Right lobe of liver (tissue), 6 donors: ENCODE measurements at regions not wholly inside any gene's neighbourhood (a gene's known extent, or its start where the extent isn't known, plus 50 kb on each side); places are given as distances from the start of the nearest gene placed in this dataset.
"Not testable (repeated sequence)": the region's sequence is repeated elsewhere in the genome, so short reads cannot be mapped to it uniquely, and the experiment has no call there.

Source experiments
- ATAC-seq, 4 donors: fragments of 200-7000 bp; cut with Tn5 transposase; one replicate each; pipeline ENCODE4 v1.9.1; 2020; ENCODE audit warnings: mild to moderate bottlenecking in 4 of 4, moderate library complexity in 4 of 4
- DNase-seq, 3 donors: peaks; one replicate each; pipeline ENCODE4 v3.0.0-alpha.2; 2020
- H3K27ac ChIP-seq, 3 donors: fragments of 200-600 bp; one replicate each; pipeline ENCODE4 v1.8.0; 2022
- H3K27me3 ChIP-seq, 2 donors: fragments of 200-600 bp; one replicate each; pipeline ENCODE4 v1.8.0; 2022
- H3K36me3 ChIP-seq, 4 donors: fragments of 200-600 bp; sonication (generic) in 1 of 4; one replicate each; pipeline versions ENCODE4 v1.5.1 to v1.8.0; 2017 to 2022; ENCODE audit warnings: control low read depth in 1 of 4
- H3K4me1 ChIP-seq, 4 donors: fragments of 200-600 bp; sonication (generic) in 1 of 4; one replicate each; pipeline versions ENCODE4 v1.5.1 to v1.8.0; 2017 to 2022; ENCODE audit warnings: control low read depth in 1 of 4
- H3K4me3 ChIP-seq, 3 donors: fragments of 200-600 bp; one replicate each; pipeline ENCODE4 v1.8.0; 2022
- H3K9me3 ChIP-seq, 4 donors: fragments of 200-600 bp; sonication (generic) in 1 of 4; one replicate each; pipeline versions ENCODE4 v1.5.1 to v1.8.0; 2017 to 2022; ENCODE audit warnings: control low read depth in 1 of 4
- POLR2A ChIP-seq: fragments of 450-650 bp; IDR thresholded peaks from one replicate; pipeline ENCODE4 v1.6.1; 2017; ENCODE audit warnings: antibody characterized with exemption, mild to moderate bottlenecking
- WGBS: methylation state at CpG from one replicate; pipeline ENCODE4 v1.1.6; 2018; ENCODE audit warnings: low coverage, low lambda C conversion rate; ENCODE audit not compliant: insufficient coverage; ENCODE audit errors: missing lambda C conversion rate; 5-methylcytosine and 5-hydroxymethylcytosine counted together
- intact Hi-C, 2 donors: fragments of 100-400 bp; cut with DNase I; formaldehyde crosslinking; loops; one replicate each; pipeline versions ENCODE4 v1.11.2 to v1.14.1; 2022
- TF ChIP-seq, protein P1 (sequence below), 4 donors: fragments of 200-600 bp in 3 of 4; fragments of 450-650 bp in 1 of 4; IDR thresholded peaks; one replicate each; pipeline versions ENCODE4 v1.5.1 to v1.8.0; 2016 to 2022; ENCODE audit warnings: antibody characterized with exemption in 4 of 4, mild to moderate bottlenecking in 2 of 4
- donor health status: DM: no; HTN: yes; CAD: no.
- donor health status: DM: no; HTN: no; CAD: no.
- donor health status: DM: no; HTN: no; CAD: no.
- donor health status: DM: no; HTN: yes; CAD: no.
- donor health status: DM: no; HTN: yes; CAD: no.

GRCh38 chr6:74899416-74899815 is 306.4 kb downstream of the COL12A1 start:
- H3K36me3 ChIP-seq = no peaks in the 10 kb centered on the region
- TF ChIP-seq POLR2A = no peak
- TF ChIP-seq, protein P1, sequence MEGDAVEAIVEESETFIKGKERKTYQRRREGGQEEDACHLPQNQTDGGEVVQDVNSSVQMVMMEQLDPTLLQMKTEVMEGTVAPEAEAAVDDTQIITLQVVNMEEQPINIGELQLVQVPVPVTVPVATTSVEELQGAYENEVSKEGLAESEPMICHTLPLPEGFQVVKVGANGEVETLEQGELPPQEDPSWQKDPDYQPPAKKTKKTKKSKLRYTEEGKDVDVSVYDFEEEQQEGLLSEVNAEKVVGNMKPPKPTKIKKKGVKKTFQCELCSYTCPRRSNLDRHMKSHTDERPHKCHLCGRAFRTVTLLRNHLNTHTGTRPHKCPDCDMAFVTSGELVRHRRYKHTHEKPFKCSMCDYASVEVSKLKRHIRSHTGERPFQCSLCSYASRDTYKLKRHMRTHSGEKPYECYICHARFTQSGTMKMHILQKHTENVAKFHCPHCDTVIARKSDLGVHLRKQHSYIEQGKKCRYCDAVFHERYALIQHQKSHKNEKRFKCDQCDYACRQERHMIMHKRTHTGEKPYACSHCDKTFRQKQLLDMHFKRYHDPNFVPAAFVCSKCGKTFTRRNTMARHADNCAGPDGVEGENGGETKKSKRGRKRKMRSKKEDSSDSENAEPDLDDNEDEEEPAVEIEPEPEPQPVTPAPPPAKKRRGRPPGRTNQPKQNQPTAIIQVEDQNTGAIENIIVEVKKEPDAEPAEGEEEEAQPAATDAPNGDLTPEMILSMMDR (IDR thresholded peaks at IDR 0.05) = no peak
- H3K4me3 ChIP-seq = no peak overlapping the region
- H3K27ac ChIP-seq = no peak overlapping the region
- DNase-seq (no peak), ATAC-seq (no peak)
- no peaks in the 10 kb centered on the region for H3K9me3 ChIP-seq
- WGBS = 30% methylated on average over 4 of the region's 4 CpGs
- intact Hi-C loops = no loop called here
- no peaks in the 10 kb centered on the region for H3K27me3 ChIP-seq
- no peaks in the 10 kb centered on the region for H3K4me1 ChIP-seq

GRCh38 chr6:74892091-74892490 is 313.8 kb downstream of the COL12A1 start:
- Histone ChIP-seq H3K4me3 (no peak overlapping the region), H3K36me3 (no peaks in the 10 kb centered on the region), H3K4me1 (no peaks in the 10 kb centered on the region), H3K27me3 (no peaks in the 10 kb centered on the region), H3K27ac (no peak overlapping the region), H3K9me3 (no peaks in the 10 kb centered on the region)
- TF ChIP-seq, protein P1 (IDR thresholded peaks at IDR 0.05) = no peak
- DNase-seq (no peak), ATAC-seq (no peak)
- intact Hi-C loops = no loop called here
- WGBS = 32% methylated on average over 5 of the region's 5 CpGs

GRCh38 chr6:74891349-74891831 is 314.5 kb downstream of the COL12A1 start:
- Histone ChIP-seq H3K27ac (no peak overlapping the region), H3K27me3 (no peaks in the 10 kb centered on the region), H3K36me3 (no peaks in the 10 kb centered on the region), H3K4me3 (no peak overlapping the region), H3K9me3 (no peaks in the 10 kb centered on the region), H3K4me1 (no peaks in the 10 kb centered on the region)
- intact Hi-C loops = no loop called here
- WGBS = 66% methylated on average over 4 of the region's 4 CpGs
- no peak for DNase-seq
- no peak for ATAC-seq
- no peak for TF ChIP-seq POLR2A
- TF ChIP-seq, protein P1 (IDR thresholded peaks at IDR 0.05) = no peak

- DNase-seq = no peak
- no peak for ATAC-seq
- H3K4me3 ChIP-seq = no peak overlapping the region
- H3K27me3 ChIP-seq = no peaks in the 10 kb centered on the region
- no peaks in the 10 kb centered on the region for H3K4me1 ChIP-seq
- intact Hi-C loops = no loop called here
- no peaks in the 10 kb centered on the region for H3K36me3 ChIP-seq
- TF ChIP-seq POLR2A = no peak
- TF ChIP-seq, protein P1 (IDR thresholded peaks at IDR 0.05) = no peak
- no peak overlapping the region for H3K27ac ChIP-seq
- H3K9me3 ChIP-seq = no peaks in the 10 kb centered on the region
These were observed 316.2 kb downstream of the COL12A1 start for GRCh38 chr6:74889635-74890034.

- H3K4me3 ChIP-seq, ATAC-seq, H3K27ac ChIP-seq, H3K27me3 ChIP-seq, H3K9me3 ChIP-seq, H3K36me3 ChIP-seq, H3K4me1 ChIP-seq, DNase-seq, intact Hi-C loops: not testable (repeated sequence)
- WGBS = 60% methylated on average over 2 of the region's 6 CpGs
These were observed 317.1 kb downstream of the COL12A1 start for GRCh38 chr6:74888741-74889140.
